ENCODE measurements at regions not wholly inside any gene's neighbourhood (a gene's known extent, or its start where the extent isn't known, plus 50 kb on each side); places are given as distances from the start of the nearest gene placed in this dataset.

GRCh38 chr12:125890971-125891370 is 825.7 kb downstream of the AACS start:
- peak; percentile 55 for DNase-seq

- DNase-seq, result no peak
Measured at GRCh38 chr12:125892276-125892675, 827.0 kb downstream of the AACS start.

- DNase-seq, result no peak
Measured at GRCh38 chr12:125902991-125903390, 837.8 kb downstream of the AACS start.

GRCh38 chr12:125907351-125907750 is 842.1 kb downstream of the AACS start:
- no peak for DNase-seq

- no peak for DNase-seq
Measured at GRCh38 chr12:125919856-125920470, 854.7 kb downstream of the AACS start.

GRCh38 chr12:125922330-125922729 is 857.1 kb downstream of the AACS start:
- DNase-seq, result peak; percentile 22

- no peak for DNase-seq
Measured at GRCh38 chr12:125936502-125936901, 871.3 kb downstream of the AACS start.

- no peak for DNase-seq
Measured at GRCh38 chr12:125944446-125944845, 879.2 kb downstream of the AACS start.

GRCh38 chr12:125949471-125949870 is 884.2 kb downstream of the AACS start:
- no peak for DNase-seq

- DNase-seq, result no peak
Measured at GRCh38 chr12:125954362-125954761, 889.1 kb downstream of the AACS start.

- no peak for DNase-seq
Measured at GRCh38 chr12:125956186-125956585, 891.0 kb downstream of the AACS start.

GRCh38 chr12:125966641-125967040 is 901.4 kb downstream of the AACS start:
- no peak for DNase-seq

- no peak for DNase-seq
Measured at GRCh38 chr12:125968413-125968812, 903.2 kb downstream of the AACS start.

GRCh38 chr12:125971981-125972380 is 906.7 kb downstream of the AACS start:
- DNase-seq, result no peak

- DNase-seq, result no peak
Measured at GRCh38 chr12:125978286-125978685, 913.1 kb downstream of the AACS start.

- no peak for DNase-seq
Measured at GRCh38 chr12:125981610-125982253, 916.5 kb downstream of the AACS start.

GRCh38 chr12:125983094-125983783 is 918.0 kb downstream of the AACS start:
- peak; percentile 96 for DNase-seq

GRCh38 chr12:125983784-125984500 is 918.7 kb downstream of the AACS start:
- DNase-seq, result peak; percentile 64

GRCh38 chr12:125988545-125988944 is 923.3 kb downstream of the AACS start:
- DNase-seq, result no peak

GRCh38 chr12:125989696-125990095 is 924.5 kb downstream of the AACS start:
- no peak for DNase-seq

GRCh38 chr12:125996443-125996842 is 931.2 kb downstream of the AACS start:
- no peak for DNase-seq

GRCh38 chr12:125999628-126000027 is 934.4 kb downstream of the AACS start:
- DNase-seq, result no peak

- DNase-seq, result no peak
Measured at GRCh38 chr12:126019385-126019784, 954.1 kb downstream of the AACS start.
